Ishikawa (cell line): ENCODE measurements at regions not wholly inside any gene's neighbourhood (a gene's known extent, or its start where the extent isn't known, plus 50 kb on each side); places are given as distances from the start of the nearest gene placed in this dataset.

Source experiments
- CREB1 ChIP-seq: IDR thresholded peaks from 2 replicates; pipeline ENCODE4 v1.6.1; 2012; ENCODE audit warnings: low read depth
- EGR1 ChIP-seq: IDR thresholded peaks from 2 replicates; pipeline ENCODE4 v1.6.1; 2012
- EP300 ChIP-seq: IDR thresholded peaks from 2 replicates; pipeline ENCODE4 v1.6.1; 2012; ENCODE audit warnings: borderline replicate concordance
- NFIC ChIP-seq: IDR thresholded peaks from 2 replicates; pipeline ENCODE4 v1.6.1; 2012
- REST ChIP-seq: IDR thresholded peaks from 2 replicates; pipeline ENCODE4 v1.6.1; 2012; ENCODE audit warnings: low read depth, mild to moderate bottlenecking
- TEAD4 ChIP-seq: IDR thresholded peaks from 2 replicates; pipeline ENCODE4 v1.6.1; 2012
- USF1 ChIP-seq: IDR thresholded peaks from 2 replicates; pipeline ENCODE4 v1.6.1; 2012
- YY1 ChIP-seq: IDR thresholded peaks from 2 replicates; pipeline ENCODE4 v1.6.1; 2012; ENCODE audit warnings: low read depth

GRCh38 chr22:47690166-47690565 is 927.7 kb downstream of the TBC1D22A start:
- no peak for TF ChIP-seq EGR1
- no peak for TF ChIP-seq YY1
- no peak for TF ChIP-seq REST
- no peak for TF ChIP-seq TEAD4
- no peak for TF ChIP-seq USF1
- TF ChIP-seq CREB1 = no peak
- no peak for TF ChIP-seq NFIC
- TF ChIP-seq EP300 = no peak
